ENCODE measurements at regions not wholly inside any gene's neighbourhood (a gene's known extent, or its start where the extent isn't known, plus 50 kb on each side); places are given as distances from the start of the nearest gene placed in this dataset.

GRCh38 chr12:19608039-19608438 lies 168.7 kb downstream of the AEBP2 start:
- Histone ChIP-seq H3K9me3 (ENCODE audit: insufficient read depth, low read length) (no peaks in the 10 kb centered on the region), H3K4me3 (ENCODE audit: low read length) (no peak overlapping the region), H3K27me3 (ENCODE audit: low read depth, low read length) (no peaks in the 10 kb centered on the region), H3K27ac (ENCODE audit: low read length) (no peak overlapping the region), H3K4me1 (ENCODE audit: low read length) (no peaks in the 10 kb centered on the region), H3K9ac (ENCODE audit: low read length) (no peak overlapping the region), H3K4me2 (ENCODE audit: low read length) (no peak overlapping the region), H3K36me3 (replicated peaks; ENCODE audit: low read depth, low read length) (no peaks in the 10 kb centered on the region), H3K79me2 (ENCODE audit: low read length) (no peaks in the 10 kb centered on the region), H2AFZ (ENCODE audit: low read depth, low read length) (no peak overlapping the region), H4K20me1 (ENCODE audit: insufficient read depth, low read length) (no peaks in the 10 kb centered on the region)
- TF ChIP-seq EZH2phosphoT487 (IDR thresholded peaks at IDR 0.05; ENCODE audit: low read depth) (no peak), CTCF (IDR thresholded peaks at IDR 0.05; ENCODE audit: low read depth, low read length) (no peak)

- Histone ChIP-seq H3K9ac (ENCODE audit: low read length) (no peak overlapping the region), H2AFZ (ENCODE audit: low read depth, low read length) (no peak overlapping the region), H3K36me3 (replicated peaks; ENCODE audit: low read depth, low read length) (no peaks in the 10 kb centered on the region), H3K4me1 (ENCODE audit: low read length) (no peaks in the 10 kb centered on the region), H3K4me3 (ENCODE audit: low read length) (no peak overlapping the region), H4K20me1 (ENCODE audit: insufficient read depth, low read length) (no peaks in the 10 kb centered on the region), H3K79me2 (ENCODE audit: low read length) (no peaks in the 10 kb centered on the region), H3K9me3 (ENCODE audit: insufficient read depth, low read length) (no peaks in the 10 kb centered on the region), H3K27me3 (ENCODE audit: low read depth, low read length) (no peaks in the 10 kb centered on the region), H3K27ac (ENCODE audit: low read length) (no peak overlapping the region), H3K4me2 (ENCODE audit: low read length) (no peak overlapping the region)
- no peak for TF ChIP-seq CTCF (IDR thresholded peaks at IDR 0.05; ENCODE audit: low read depth, low read length)
- no peak for TF ChIP-seq EZH2phosphoT487 (IDR thresholded peaks at IDR 0.05; ENCODE audit: low read depth)
Observed at GRCh38 chr12:19613051-19613535, 173.8 kb downstream of the AEBP2 start.

GRCh38 chr12:19614601-19615383 lies 175.5 kb downstream of the AEBP2 start:
- Histone ChIP-seq H3K36me3 (replicated peaks; ENCODE audit: low read depth, low read length) (no peaks in the 10 kb centered on the region), H3K4me1 (ENCODE audit: low read length) (no peaks in the 10 kb centered on the region), H3K9me3 (ENCODE audit: insufficient read depth, low read length) (no peaks in the 10 kb centered on the region), H3K79me2 (ENCODE audit: low read length) (no peaks in the 10 kb centered on the region), H2AFZ (ENCODE audit: low read depth, low read length) (no peak overlapping the region), H4K20me1 (ENCODE audit: insufficient read depth, low read length) (no peaks in the 10 kb centered on the region), H3K9ac (ENCODE audit: low read length) (no peak overlapping the region), H3K27ac (ENCODE audit: low read length) (no peak overlapping the region), H3K27me3 (ENCODE audit: low read depth, low read length) (no peaks in the 10 kb centered on the region), H3K4me2 (ENCODE audit: low read length) (no peak overlapping the region), H3K4me3 (ENCODE audit: low read length) (no peak overlapping the region)
- no peak for TF ChIP-seq CTCF (IDR thresholded peaks at IDR 0.05; ENCODE audit: low read depth, low read length)
- TF ChIP-seq EZH2phosphoT487 (IDR thresholded peaks at IDR 0.05; ENCODE audit: low read depth), result no peak

GRCh38 chr12:19615384-19615725 lies 176.1 kb downstream of the AEBP2 start:
- H3K79me2 ChIP-seq (ENCODE audit: low read length), result no peaks in the 10 kb centered on the region
- H3K9ac ChIP-seq (ENCODE audit: low read length), result no peak overlapping the region
- H3K27ac ChIP-seq (ENCODE audit: low read length), result no peak overlapping the region
- H3K4me3 ChIP-seq (ENCODE audit: low read length), result no peak overlapping the region
- no peak overlapping the region for H3K4me2 ChIP-seq (ENCODE audit: low read length)
- H3K9me3 ChIP-seq (ENCODE audit: insufficient read depth, low read length), result no peaks in the 10 kb centered on the region
- no peaks in the 10 kb centered on the region for H3K36me3 ChIP-seq (replicated peaks; ENCODE audit: low read depth, low read length)
- H4K20me1 ChIP-seq (ENCODE audit: insufficient read depth, low read length), result no peaks in the 10 kb centered on the region
- no peak for TF ChIP-seq EZH2phosphoT487 (IDR thresholded peaks at IDR 0.05; ENCODE audit: low read depth)
- TF ChIP-seq CTCF (IDR thresholded peaks at IDR 0.05; ENCODE audit: low read depth, low read length), result no peak
- H3K27me3 ChIP-seq (ENCODE audit: low read depth, low read length), result no peaks in the 10 kb centered on the region
- no peak overlapping the region for H2AFZ ChIP-seq (ENCODE audit: low read depth, low read length)
- H3K4me1 ChIP-seq (ENCODE audit: low read length), result no peaks in the 10 kb centered on the region

All from OCI-LY3 (cell line).